ENCODE measurements at regions not wholly inside any gene's neighbourhood (a gene's known extent, or its start where the extent isn't known, plus 50 kb on each side); places are given as distances from the start of the nearest gene placed in this dataset.

DNA sequence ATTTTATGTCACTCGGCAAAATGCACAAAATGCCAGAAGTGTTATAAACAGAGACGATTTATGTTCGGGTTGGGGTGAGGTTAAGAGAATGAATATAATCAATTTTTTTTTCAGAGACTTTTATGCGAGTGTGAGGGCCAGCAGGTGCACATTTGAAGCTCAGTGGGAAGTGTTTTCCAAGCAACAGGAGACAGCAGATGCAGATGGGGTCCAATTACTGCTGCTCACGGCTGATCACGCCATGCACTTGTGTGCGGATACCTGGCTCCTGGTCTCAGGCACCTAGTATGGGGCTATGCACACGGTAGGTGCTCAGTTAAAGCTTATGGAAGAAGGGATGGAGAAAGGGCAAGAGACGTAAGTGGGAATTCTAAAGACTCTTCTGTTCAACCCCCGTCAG, 249.1 kb downstream of the MIAT start:
- TF ChIP-seq POLR2A (IDR thresholded peaks at IDR 0.05) (no peak), EP300 (IDR thresholded peaks at IDR 0.05) (no peak)
- TF ChIP-seq, protein P1, sequence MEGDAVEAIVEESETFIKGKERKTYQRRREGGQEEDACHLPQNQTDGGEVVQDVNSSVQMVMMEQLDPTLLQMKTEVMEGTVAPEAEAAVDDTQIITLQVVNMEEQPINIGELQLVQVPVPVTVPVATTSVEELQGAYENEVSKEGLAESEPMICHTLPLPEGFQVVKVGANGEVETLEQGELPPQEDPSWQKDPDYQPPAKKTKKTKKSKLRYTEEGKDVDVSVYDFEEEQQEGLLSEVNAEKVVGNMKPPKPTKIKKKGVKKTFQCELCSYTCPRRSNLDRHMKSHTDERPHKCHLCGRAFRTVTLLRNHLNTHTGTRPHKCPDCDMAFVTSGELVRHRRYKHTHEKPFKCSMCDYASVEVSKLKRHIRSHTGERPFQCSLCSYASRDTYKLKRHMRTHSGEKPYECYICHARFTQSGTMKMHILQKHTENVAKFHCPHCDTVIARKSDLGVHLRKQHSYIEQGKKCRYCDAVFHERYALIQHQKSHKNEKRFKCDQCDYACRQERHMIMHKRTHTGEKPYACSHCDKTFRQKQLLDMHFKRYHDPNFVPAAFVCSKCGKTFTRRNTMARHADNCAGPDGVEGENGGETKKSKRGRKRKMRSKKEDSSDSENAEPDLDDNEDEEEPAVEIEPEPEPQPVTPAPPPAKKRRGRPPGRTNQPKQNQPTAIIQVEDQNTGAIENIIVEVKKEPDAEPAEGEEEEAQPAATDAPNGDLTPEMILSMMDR (IDR thresholded peaks at IDR 0.05) = no peak
- H3K4me3 ChIP-seq = no peak overlapping the region
- 80 to 82% (median 81%) methylated on average over 10 of the region's 10 CpGs for WGBS, 3 donors
- no peaks in the 10 kb centered on the region for H3K9me3 ChIP-seq
- intact Hi-C loops (cut with DNase I) = no loop called here
- H3K4me1 ChIP-seq (ENCODE audit: insufficient read depth) = peaks cover 2% of the 10 kb centered on the region
- H3K36me3 ChIP-seq = no peaks in the 10 kb centered on the region
- no peaks in the 10 kb centered on the region for H3K27me3 ChIP-seq
- DNase-seq = no peak
- H3K27ac ChIP-seq = no peak overlapping the region

DNA sequence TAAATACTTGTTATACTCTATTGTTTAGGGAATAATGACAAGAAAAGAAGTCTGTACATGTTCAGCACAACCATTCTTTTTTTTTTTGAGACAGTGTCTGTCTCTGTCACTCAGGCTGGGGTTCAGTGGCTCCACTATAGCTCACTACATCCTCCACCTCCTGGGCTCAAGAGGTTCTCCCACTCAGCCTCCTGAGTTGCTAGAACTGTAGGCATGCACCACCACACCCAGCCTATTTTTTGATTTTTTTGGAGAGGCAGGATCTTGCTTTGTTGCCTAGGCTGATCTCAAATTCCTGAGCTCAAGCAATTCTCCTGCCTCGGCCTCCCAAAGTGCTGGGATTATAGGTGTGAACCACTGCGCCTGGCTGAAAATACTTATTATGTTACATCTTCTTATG, 250.0 kb downstream of the MIAT start:
- no peak for TF ChIP-seq POLR2A (IDR thresholded peaks at IDR 0.05)
- no peak for TF ChIP-seq EP300 (IDR thresholded peaks at IDR 0.05)
- TF ChIP-seq, protein P1 (IDR thresholded peaks at IDR 0.05) = no peak
- H3K27me3 ChIP-seq = no peaks in the 10 kb centered on the region
- no peak overlapping the region for H3K27ac ChIP-seq
- H3K36me3 ChIP-seq = no peaks in the 10 kb centered on the region
- WGBS, 3 donors = 98 to 100% (median 100%) methylated on average over 2 of the region's 2 CpGs
- no peaks in the 10 kb centered on the region for H3K9me3 ChIP-seq
- H3K4me3 ChIP-seq = no peak overlapping the region
- DNase-seq = no peak
- peaks cover 2% of the 10 kb centered on the region for H3K4me1 ChIP-seq (ENCODE audit: insufficient read depth)
- intact Hi-C loops (cut with DNase I) = no loop called here

DNA sequence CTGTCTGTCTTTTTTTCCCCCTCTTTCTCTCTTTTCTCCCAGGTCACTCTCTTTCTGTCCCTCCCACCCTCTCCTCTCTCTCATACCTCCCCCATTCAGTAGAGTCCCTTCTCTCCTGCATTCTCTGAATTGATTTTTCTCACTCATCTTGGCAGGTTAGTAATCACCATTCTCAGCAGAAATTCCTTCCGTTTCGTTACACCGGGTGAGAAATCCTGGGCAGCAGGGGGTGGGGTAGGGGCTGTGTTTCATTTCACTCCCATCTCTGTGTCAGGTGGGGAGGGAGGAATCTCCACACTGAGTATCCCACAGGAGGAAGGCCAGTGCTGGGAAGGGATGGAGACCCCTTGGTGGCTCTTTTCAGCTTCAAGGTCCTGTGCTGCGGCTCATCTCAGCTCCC, 253.5 kb downstream of the MIAT start:
- Histone ChIP-seq H3K36me3 (no peaks in the 10 kb centered on the region), H3K27me3 (no peaks in the 10 kb centered on the region), H3K4me1 (ENCODE audit: insufficient read depth) (no peaks in the 10 kb centered on the region), H3K27ac (no peak overlapping the region), H3K4me3 (no peak overlapping the region), H3K9me3 (no peaks in the 10 kb centered on the region)
- intact Hi-C loops (cut with DNase I) = no loop called here
- no peak for TF ChIP-seq EP300 (IDR thresholded peaks at IDR 0.05)
- TF ChIP-seq POLR2A (IDR thresholded peaks at IDR 0.05) = no peak
- TF ChIP-seq, protein P1 (IDR thresholded peaks at IDR 0.05) = no peak
- WGBS, 3 donors = 57 to 68% (median 68%) methylated on average over 4 of the region's 4 CpGs
- DNase-seq = no peak

DNA sequence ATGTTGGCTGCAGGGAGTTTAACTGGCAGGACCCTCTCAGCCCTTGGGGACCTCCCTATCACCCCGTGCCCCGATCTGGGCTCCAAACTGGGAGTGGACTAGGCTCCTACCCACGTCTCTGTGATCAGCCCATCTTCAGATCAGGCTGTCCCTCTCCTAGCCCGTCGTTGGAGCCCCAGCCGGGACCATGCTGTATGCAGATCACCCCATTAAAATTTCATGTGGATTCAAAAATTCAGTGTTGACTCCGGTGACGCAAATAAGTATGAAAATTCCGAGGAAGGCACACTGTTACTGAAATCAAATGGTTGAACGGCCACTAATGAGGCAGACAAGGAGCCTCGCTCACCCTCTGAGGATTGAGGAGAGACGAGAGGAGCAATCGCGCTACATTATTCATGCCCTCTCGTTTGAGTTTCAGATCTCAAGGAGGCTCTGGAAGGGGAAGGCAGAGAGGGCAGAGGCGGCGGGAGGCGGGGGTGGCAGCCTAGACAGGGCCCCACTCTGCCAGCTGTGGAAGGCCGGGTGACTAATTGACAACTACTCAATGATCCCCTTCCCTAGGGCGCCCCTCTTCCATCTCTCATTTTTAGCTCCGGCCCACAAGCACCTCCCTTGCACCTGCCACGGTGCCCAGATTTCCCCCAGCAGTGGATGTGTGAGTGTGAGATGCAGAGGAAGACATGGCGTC, 255.4 kb downstream of the MIAT start:
- H3K27me3 ChIP-seq = no peaks in the 10 kb centered on the region
- no peak overlapping the region for H3K4me3 ChIP-seq
- H3K4me1 ChIP-seq (ENCODE audit: insufficient read depth) = no peaks in the 10 kb centered on the region
- DNase-seq = no peak
- H3K36me3 ChIP-seq = no peaks in the 10 kb centered on the region
- H3K27ac ChIP-seq = no peak overlapping the region
- 42 to 64% (median 52%) methylated on average over 23 of the region's 23 CpGs for WGBS, 3 donors
- intact Hi-C loops (cut with DNase I) = no loop called here
- no peaks in the 10 kb centered on the region for H3K9me3 ChIP-seq
- TF ChIP-seq POLR2A (IDR thresholded peaks at IDR 0.05) (no peak), EP300 (IDR thresholded peaks at IDR 0.05) (no peak)
- TF ChIP-seq, protein P1 (IDR thresholded peaks at IDR 0.05) = no peak
